ENCODE measurements at regions not wholly inside any gene's neighbourhood (a gene's known extent, or its start where the extent isn't known, plus 50 kb on each side); places are given as distances from the start of the nearest gene placed in this dataset.

DNA sequence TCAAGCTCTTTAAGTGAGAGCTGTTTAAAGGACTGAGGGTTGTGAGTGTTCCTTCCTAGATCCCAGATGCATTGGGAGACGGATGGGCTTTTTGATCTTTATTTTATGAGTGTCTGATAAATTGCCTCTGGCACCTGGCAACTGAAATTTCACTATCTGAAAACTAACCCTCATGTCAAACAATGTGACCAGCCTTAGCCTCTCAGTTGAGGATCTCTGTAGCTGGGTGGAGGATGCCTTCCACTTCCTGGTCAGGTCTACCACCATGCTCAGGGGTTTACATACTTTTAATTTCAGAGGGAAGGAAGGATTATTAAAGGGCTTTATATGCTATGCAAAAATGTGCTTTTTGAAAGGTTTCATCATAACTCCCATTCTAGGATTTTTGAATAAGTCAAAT, 70.5 kb upstream of the NT5C1B start:
- Histone ChIP-seq H3K27ac (ENCODE audit: insufficient read depth, low read length) (no peak overlapping the region), H2BK15ac (ENCODE audit: low read depth, low read length) (no peak overlapping the region), H4K8ac (ENCODE audit: low read depth in 2 of 2, low read length in 2 of 2) (no peak overlapping the region), H3K9ac (ENCODE audit: low read depth, low read length) (no peak overlapping the region), H4K91ac (ENCODE audit: insufficient read depth, low read depth, low read length) (no peak overlapping the region), H2AK9ac (replicated peaks; ENCODE audit: low read depth, low read length, poor library complexity) (no peak overlapping the region), H2BK5ac (ENCODE audit: low read depth, low read length, poor library complexity, severe bottlenecking) (no peak overlapping the region), H2BK20ac (ENCODE audit: low read depth, low read length) (no peak overlapping the region), H3K23ac (ENCODE audit: low read depth, low read length) (no peak overlapping the region), H3K56ac (ENCODE audit: extremely low read depth, insufficient read depth, low read length) (no peak overlapping the region), H3K36me3 (ENCODE audit: control insufficient read depth, insufficient read depth, low read length) (no peaks in the 10 kb centered on the region), H3K18ac (ENCODE audit: low read depth, low read length) (no peak overlapping the region), H3K9me1 (ENCODE audit: insufficient read depth, low read length) (no peaks in the 10 kb centered on the region), H2BK120ac (ENCODE audit: low read depth, low read length) (no peak overlapping the region), H3K14ac (replicated peaks; ENCODE audit: low read depth, low read length) (no peak overlapping the region), H3K4me3 (ENCODE audit: insufficient read depth, low read depth, low read length) (no peak overlapping the region), H3K27me3 (ENCODE audit: control insufficient read depth, insufficient read depth, low read length) (no peaks in the 10 kb centered on the region), H3K4ac (ENCODE audit: low read depth, low read length) (no peak overlapping the region), H3K4me1 (ENCODE audit: control insufficient read depth, insufficient read depth, low read length) (no peaks in the 10 kb centered on the region; the same call in 1 of the 2 replicates), H3K4me2 (ENCODE audit: low read depth, low read length) (no peak overlapping the region), H3K9me3 (ENCODE audit: control insufficient read depth, insufficient read depth, low read length) (no peaks in the 10 kb centered on the region), H2AK5ac (ENCODE audit: low read depth, low read length) (no peak overlapping the region), H4K5ac (ENCODE audit: low read depth, low read length) (no peak overlapping the region), H3K79me1 (ENCODE audit: low read depth in 1 of 2, low read length in 2 of 2) (no peaks in the 10 kb centered on the region), H4K20me1 (ENCODE audit: insufficient read depth, low read length) (no peaks in the 10 kb centered on the region), H2AFZ (replicated peaks; ENCODE audit: low read length, poor library complexity) (no peak overlapping the region)
- intact Hi-C loops (cut with micrococcal nuclease) (no loop called here), dilution Hi-C loops (cut with HindIII; ENCODE audit: low sequenced_read_pairs, unreplicated experiment) (no loop called here), in situ Hi-C loops (cut with MboI; ENCODE audit: low sequenced_read_pairs) (no loop called here)
- no CpG with 5 or more reads among the region's 1 CpG for WGBS, 2 experiments (ENCODE audit: extremely low coverage in 2 of 2, insufficient read length in 1 of 2)
- ChIA-PET CTCF (no interaction called here), POLR2A (ENCODE audit: unreplicated experiment) (no interaction called here)
- TF ChIP-seq POLR2A (IDR thresholded peaks at IDR 0.05; ENCODE audit: low read depth, low read length) (no peak), RFX5 (IDR thresholded peaks at IDR 0.05; ENCODE audit: low read depth, low read length) (no peak)
- no TSS peak for BruUV-seq (replicated peaks)
- no peak for ATAC-seq (ENCODE audit: low read depth)
- no peak for DNase-seq

Measured in IMR-90 (cell line).